Right cardiac atrium (tissue), 5 donors: ENCODE measurements at regions not wholly inside any gene's neighbourhood (a gene's known extent, or its start where the extent isn't known, plus 50 kb on each side); places are given as distances from the start of the nearest gene placed in this dataset.

Experiments
- ATAC-seq, 2 donors: fragments of 200-7000 bp; cut with Tn5 transposase; one replicate each; pipeline versions ENCODE4 v1.8.0 to v1.9.1; 2020; ENCODE audit warnings: moderate library complexity in 2 of 2, mild to moderate bottlenecking in 1 of 2
- DNase-seq, 3 donors: peaks; one replicate each; pipeline ENCODE4 v3.0.0-alpha.2; 2020
- H3K27ac ChIP-seq: one replicate; pipeline ENCODE4 v1.5.1; 2013; ENCODE audit warnings: mild to moderate bottlenecking, low read length, control low read depth, moderate library complexity
- H3K27me3 ChIP-seq: one replicate; pipeline ENCODE4 v1.6.1; 2013; ENCODE audit not compliant: control insufficient read depth, insufficient read depth
- H3K4me1 ChIP-seq: one replicate; pipeline ENCODE4 v1.6.1; 2013; ENCODE audit warnings: low read length; ENCODE audit not compliant: control insufficient read depth, insufficient read depth
- H3K4me3 ChIP-seq: one replicate; pipeline ENCODE4 v1.5.1; 2013; ENCODE audit warnings: low read length, control low read depth
- H3K9me3 ChIP-seq: one replicate; pipeline ENCODE4 v1.6.1; 2013; ENCODE audit warnings: low read length; ENCODE audit not compliant: control insufficient read depth
- WGBS: extraction: QIAGEN DNeasy Blood & Tissue Kit; methylation state at CpG from one replicate; pipeline ENCODE4 v1.1.7; 2013; 5-methylcytosine and 5-hydroxymethylcytosine counted together
- intact Hi-C, 4 donors: fragments of 100-400 bp; cut with DNase I; formaldehyde crosslinking; loops; one replicate each; pipeline versions ENCODE4 v1.11.0 to v1.14.0; 2022 to 2023
- donor health status: healthy with polysubstance abuse.
- donor health status: DM: no; HTN: yes; CAD: no.
- donor health status: DM: no; HTN: no; CAD: no.
- donor health status: DM: no; HTN: yes; CAD: no; lungs with severe emphysema.
- donor health status: DM: yes; HTN: yes; CAD: no.

DNA sequence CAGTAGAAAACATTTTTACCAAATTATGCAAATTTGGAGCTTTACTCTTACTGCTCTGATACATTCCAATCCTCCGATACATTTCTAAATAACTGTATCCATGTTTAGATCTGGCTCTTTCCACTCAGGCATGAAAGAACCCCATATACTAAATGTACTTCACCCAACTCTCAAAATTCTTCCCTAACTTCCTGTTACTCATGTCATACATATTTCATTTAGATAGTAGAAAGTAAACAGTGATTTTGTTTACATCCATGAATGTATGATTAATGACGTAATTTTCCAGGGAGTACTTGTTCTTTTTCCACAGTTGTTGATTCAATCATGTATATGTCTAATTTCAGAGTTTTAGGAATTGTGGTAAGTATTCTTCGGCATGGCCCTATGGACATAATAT is 1426.5 kb upstream of the C9orf72 start:
- H3K4me3 ChIP-seq, result no peak overlapping the region
- no peaks in the 10 kb centered on the region for H3K9me3 ChIP-seq
- no peaks in the 10 kb centered on the region for H3K27me3 ChIP-seq
- DNase-seq (no peak), ATAC-seq (no peak)
- H3K4me1 ChIP-seq, result no peaks in the 10 kb centered on the region
- intact Hi-C loops, result no loop called here
- 74% methylated on average over 3 of the region's 3 CpGs for WGBS
- H3K27ac ChIP-seq, result no peak overlapping the region

DNA sequence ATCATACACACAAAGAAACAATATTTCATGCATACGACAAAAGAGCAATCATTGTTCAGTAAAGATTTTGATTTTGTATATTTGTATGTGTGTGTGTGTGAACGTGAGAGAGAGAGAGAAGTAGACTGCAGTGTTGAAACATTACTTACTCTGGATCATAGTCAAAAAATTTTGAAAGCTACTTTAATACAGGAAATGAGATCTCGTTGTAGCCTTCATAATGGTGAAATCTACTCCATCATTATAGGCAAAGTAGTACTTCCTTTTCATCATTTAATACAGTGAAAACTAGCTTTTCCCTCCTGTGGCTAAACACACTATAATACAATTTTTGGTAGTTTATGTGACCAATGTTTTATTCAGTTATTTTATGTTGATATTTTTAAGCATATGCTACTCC is 1427.7 kb upstream of the C9orf72 start:
- WGBS, result 54% methylated on average over 3 of the region's 3 CpGs
- no peak overlapping the region for H3K27ac ChIP-seq
- no peaks in the 10 kb centered on the region for H3K9me3 ChIP-seq
- H3K27me3 ChIP-seq, result no peaks in the 10 kb centered on the region
- intact Hi-C loops, result no loop called here
- H3K4me3 ChIP-seq, result no peak overlapping the region
- DNase-seq (no peak), ATAC-seq (no peak)
- H3K4me1 ChIP-seq, result no peaks in the 10 kb centered on the region

DNA sequence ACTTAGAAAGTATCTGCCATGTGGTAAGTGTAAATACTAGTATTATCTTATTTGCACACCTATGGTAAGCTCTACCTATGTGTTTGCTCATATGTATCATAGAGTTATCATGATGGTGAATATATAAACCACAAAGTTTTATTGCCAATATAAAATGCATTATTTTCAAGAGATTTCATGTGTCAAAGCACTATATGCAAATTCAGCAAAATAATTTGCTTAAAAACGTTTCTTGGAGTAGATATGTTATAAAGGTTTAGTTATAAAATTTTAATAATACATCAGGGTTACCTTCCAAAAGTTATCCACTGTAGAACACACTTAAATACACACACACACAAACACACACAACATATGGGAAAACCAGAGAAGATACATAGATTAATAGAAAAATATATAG is 1431.7 kb upstream of the C9orf72 start:
- intact Hi-C loops, result no loop called here
- ATAC-seq, result no peak
- H3K4me3 ChIP-seq, result no peak overlapping the region
- H3K27ac ChIP-seq, result no peak overlapping the region
- no peaks in the 10 kb centered on the region for H3K4me1 ChIP-seq
- DNase-seq, result no peak
- H3K27me3 ChIP-seq, result no peaks in the 10 kb centered on the region
- no peaks in the 10 kb centered on the region for H3K9me3 ChIP-seq
- WGBS, result 38% methylated on average over 1 of the region's 1 CpG

DNA sequence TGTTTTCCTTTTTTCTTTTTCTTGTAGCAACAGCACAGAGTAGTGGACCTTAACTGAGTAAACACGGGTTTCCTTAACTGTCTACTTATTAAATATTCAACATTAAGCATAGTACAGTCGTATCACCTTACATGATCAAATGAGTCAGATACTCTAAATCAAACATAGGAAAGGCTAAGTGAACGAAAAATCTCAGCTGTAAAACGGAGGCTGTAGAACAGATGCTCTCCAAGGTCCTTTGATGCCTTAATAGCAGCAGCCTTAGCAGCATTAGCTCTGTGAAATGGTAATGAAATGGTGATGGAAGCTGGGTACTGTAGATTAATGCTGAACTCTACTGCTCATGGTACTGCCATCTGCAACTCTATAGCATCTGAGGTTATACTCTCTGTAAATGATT is 1433.3 kb upstream of the C9orf72 start:
- no peaks in the 10 kb centered on the region for H3K27me3 ChIP-seq
- ATAC-seq (no peak), DNase-seq (no peak)
- no peak overlapping the region for H3K27ac ChIP-seq
- H3K9me3 ChIP-seq, result no peaks in the 10 kb centered on the region
- intact Hi-C loops, result no loop called here
- no peak overlapping the region for H3K4me3 ChIP-seq
- H3K4me1 ChIP-seq, result no peaks in the 10 kb centered on the region
- 65% methylated on average over 4 of the region's 4 CpGs for WGBS

DNA sequence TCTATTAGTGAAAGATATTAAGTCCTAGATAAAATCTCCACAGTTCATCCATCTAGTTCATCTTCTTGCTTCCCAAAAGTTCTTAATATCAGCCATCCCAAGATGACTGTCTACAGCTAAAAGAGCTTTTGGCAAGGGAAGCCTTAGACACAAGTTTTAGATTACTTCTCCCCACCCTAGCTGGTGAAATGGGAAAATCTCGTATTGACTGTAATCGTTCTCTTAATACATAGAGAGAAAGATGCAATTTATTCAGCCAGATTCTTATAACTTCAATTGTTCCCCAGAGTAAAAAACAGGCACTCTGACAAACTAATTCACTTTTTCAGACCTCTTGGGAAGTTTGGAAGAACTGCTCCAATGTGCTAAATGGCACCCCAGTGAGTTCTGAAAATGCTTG is 1439.6 kb upstream of the C9orf72 start:
- Histone ChIP-seq H3K27me3 (no peaks in the 10 kb centered on the region), H3K4me1 (no peaks in the 10 kb centered on the region), H3K4me3 (no peak overlapping the region), H3K27ac (no peak overlapping the region), H3K9me3 (no peaks in the 10 kb centered on the region)
- 77% methylated on average over 2 of the region's 2 CpGs for WGBS
- intact Hi-C loops, result no loop called here
- no peak for ATAC-seq
- DNase-seq, result no peak

DNA sequence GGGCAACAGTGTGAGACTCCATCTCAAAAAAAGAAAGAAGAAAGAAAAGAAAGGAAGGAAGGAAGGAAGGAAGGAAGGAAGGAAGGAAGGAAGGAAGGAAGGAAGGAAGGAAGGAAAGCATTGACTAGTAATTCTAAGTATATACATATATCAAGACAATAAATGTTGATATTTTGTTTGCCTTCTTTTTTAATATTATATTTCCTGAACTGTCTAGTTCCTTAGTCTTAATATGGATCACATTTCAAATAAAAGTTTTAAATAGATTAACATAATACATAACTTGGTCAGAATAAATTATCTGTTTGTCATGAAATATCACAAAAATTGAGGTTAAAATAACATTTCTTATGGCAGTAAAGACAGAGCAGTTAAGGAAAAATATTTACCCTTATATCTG is 1448.4 kb upstream of the C9orf72 start:
- no peak overlapping the region for H3K27ac ChIP-seq
- H3K9me3 ChIP-seq, result no peaks in the 10 kb centered on the region
- DNase-seq (no peak), ATAC-seq (no peak)
- H3K27me3 ChIP-seq, result no peaks in the 10 kb centered on the region
- no peak overlapping the region for H3K4me3 ChIP-seq
- no peaks in the 10 kb centered on the region for H3K4me1 ChIP-seq
- intact Hi-C loops, result no loop called here

DNA sequence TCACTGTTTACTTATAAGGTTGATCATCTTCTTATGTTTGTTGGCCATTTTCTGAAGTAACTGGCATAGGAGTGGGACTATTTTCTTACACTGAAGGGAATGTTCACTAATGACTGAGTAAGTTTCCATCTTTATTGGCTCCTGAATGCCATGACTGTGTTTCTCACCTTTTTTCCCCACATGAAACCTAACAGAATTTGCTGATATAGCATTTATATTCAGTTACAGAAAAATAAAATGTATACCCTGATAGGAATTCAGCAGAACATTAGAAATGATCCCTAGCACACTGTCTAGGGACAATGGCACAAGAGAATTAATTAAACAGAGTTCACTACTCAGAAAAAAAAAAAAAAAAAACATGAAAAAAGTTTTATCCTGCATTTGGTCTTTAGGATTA is 1465.1 kb upstream of the C9orf72 start:
- intact Hi-C loops, result no loop called here
- H3K27me3 ChIP-seq, result no peaks in the 10 kb centered on the region
- no peaks in the 10 kb centered on the region for H3K4me1 ChIP-seq
- ATAC-seq (no peak), DNase-seq (no peak)
- no peaks in the 10 kb centered on the region for H3K9me3 ChIP-seq
- no peak overlapping the region for H3K4me3 ChIP-seq
- no peak overlapping the region for H3K27ac ChIP-seq

DNA sequence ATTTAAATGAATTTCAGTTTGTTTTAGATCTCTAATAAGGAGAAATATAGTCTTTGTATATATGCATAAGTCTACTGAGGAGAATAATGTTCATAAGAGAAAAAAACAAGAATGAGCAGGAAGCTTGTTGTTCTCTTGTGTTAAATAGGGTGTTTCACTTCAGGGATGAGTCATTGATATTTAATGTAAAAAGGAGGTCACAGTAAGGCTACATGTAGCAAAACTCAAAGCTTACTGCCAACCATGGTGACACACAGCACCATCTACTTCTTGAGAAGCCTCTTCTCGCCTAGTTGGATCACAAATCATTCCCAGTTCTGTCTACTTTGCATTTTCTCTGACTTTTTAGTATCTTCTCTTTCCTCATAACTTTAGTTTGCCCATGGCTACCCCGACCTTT is 1466.0 kb upstream of the C9orf72 start:
- no peaks in the 10 kb centered on the region for H3K9me3 ChIP-seq
- no peak overlapping the region for H3K27ac ChIP-seq
- no peak for ATAC-seq
- DNase-seq, result no peak
- no peaks in the 10 kb centered on the region for H3K4me1 ChIP-seq
- intact Hi-C loops, result no loop called here
- 64% methylated on average over 2 of the region's 2 CpGs for WGBS
- H3K4me3 ChIP-seq, result no peak overlapping the region
- no peaks in the 10 kb centered on the region for H3K27me3 ChIP-seq

DNA sequence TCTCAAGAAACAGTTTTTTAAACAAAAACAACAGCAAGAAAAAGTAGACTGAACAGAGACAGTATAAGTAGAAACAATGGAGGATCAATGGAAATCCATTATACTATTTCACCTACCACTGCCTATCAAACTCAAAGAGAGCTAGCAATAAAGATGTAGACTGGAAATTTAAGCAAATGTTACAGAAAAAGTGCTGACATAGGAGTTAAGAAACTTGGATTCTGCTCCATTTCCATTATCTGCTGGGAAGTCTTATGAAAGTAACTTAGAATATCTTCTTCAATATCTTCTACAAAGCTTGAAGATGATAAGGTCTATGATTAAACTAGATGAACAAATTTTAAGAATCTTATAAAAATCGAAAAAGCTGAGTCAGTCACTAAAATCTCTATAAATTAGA is 1469.8 kb upstream of the C9orf72 start:
- WGBS, result 55% methylated on average over 1 of the region's 1 CpG
- Histone ChIP-seq H3K9me3 (no peaks in the 10 kb centered on the region), H3K4me1 (no peaks in the 10 kb centered on the region), H3K27ac (no peak overlapping the region), H3K27me3 (no peaks in the 10 kb centered on the region), H3K4me3 (no peak overlapping the region)
- ATAC-seq (no peak), DNase-seq (no peak)
- intact Hi-C loops, result no loop called here

DNA sequence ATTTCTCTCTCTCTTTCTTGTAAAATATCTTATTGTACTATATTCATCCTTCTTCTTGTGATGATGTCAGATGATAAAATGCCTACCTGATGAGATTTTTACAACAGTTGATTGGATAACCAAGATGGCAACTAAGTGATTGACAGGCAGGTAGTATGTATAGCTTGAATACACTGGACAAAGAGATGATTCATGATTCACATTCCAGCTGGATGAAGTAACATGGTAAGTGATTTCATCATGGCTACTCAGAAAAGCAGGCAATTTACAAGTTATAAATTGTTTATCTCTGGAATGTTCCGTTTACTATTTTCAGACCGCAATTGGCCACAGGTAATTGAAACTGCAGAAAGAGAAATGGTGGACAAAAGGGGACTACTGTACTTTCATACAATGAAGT is 1471.7 kb upstream of the C9orf72 start:
- no peak overlapping the region for H3K27ac ChIP-seq
- no peaks in the 10 kb centered on the region for H3K4me1 ChIP-seq
- no peak for DNase-seq
- WGBS, result 77% methylated on average over 2 of the region's 2 CpGs
- no peaks in the 10 kb centered on the region for H3K9me3 ChIP-seq
- no peak for ATAC-seq
- H3K4me3 ChIP-seq, result no peak overlapping the region
- intact Hi-C loops, result no loop called here
- no peaks in the 10 kb centered on the region for H3K27me3 ChIP-seq

DNA sequence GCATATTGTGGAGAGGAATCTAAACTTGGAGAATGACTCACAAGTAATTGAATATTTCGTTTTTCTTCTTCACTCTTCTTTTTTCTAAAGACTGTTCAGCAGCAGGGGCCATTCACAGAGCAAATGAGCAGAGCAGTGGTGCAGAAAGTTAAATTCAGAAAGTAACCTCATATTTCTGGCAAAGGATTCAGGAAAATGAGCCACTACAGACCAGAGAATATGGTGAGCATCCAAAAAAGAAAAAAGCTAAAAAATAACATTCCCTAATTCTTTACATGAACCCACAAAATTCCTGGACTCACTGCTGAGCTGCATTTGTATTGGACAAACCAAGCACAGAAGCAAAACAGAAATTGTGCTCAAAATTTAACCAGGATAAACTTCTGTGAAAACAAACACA is 1486.8 kb upstream of the C9orf72 start:
- H3K4me1 ChIP-seq, result no peaks in the 10 kb centered on the region
- no peak overlapping the region for H3K27ac ChIP-seq
- intact Hi-C loops, result no loop called here
- H3K4me3 ChIP-seq, result no peak overlapping the region
- WGBS, result 27% methylated on average over 1 of the region's 1 CpG
- no peaks in the 10 kb centered on the region for H3K27me3 ChIP-seq
- H3K9me3 ChIP-seq, result no peaks in the 10 kb centered on the region
- ATAC-seq, result no peak
- no peak for DNase-seq

DNA sequence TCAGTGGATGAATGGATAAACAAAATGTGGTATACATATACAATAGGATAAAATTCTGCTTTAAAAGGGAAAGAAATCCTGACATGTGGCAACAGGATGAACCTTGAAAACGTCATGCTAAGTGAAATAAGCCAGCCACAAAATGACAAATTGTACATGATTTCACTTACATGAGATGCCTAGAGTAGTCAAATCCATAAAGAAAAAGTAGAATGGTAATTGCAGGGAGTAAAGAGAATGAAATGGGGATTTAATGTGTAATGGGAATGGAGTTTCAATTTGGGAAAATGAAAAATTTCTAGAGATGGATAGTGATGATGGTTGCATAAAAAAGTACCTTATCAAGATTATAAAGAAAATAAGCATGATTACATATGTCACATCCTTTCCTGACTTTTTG is 1489.2 kb upstream of the C9orf72 start:
- WGBS, result 41% methylated on average over 1 of the region's 1 CpG
- intact Hi-C loops, result no loop called here
- no peaks in the 10 kb centered on the region for H3K9me3 ChIP-seq
- no peaks in the 10 kb centered on the region for H3K4me1 ChIP-seq
- H3K27ac ChIP-seq, result no peak overlapping the region
- ATAC-seq (no peak), DNase-seq (no peak)
- no peak overlapping the region for H3K4me3 ChIP-seq
- no peaks in the 10 kb centered on the region for H3K27me3 ChIP-seq
